ENCODE measurements at regions not wholly inside any gene's neighbourhood (a gene's known extent, or its start where the extent isn't known, plus 50 kb on each side); places are given as distances from the start of the nearest gene placed in this dataset.

- TF ChIP-seq CTCF (IDR thresholded peaks at IDR 0.05) (no peak), POLR2A (IDR thresholded peaks at IDR 0.05) (no peak)
Measured at GRCh38 chr13:88429862-88430261, 758.7 kb downstream of the SLITRK5 start.

Measured in esophagus squamous epithelium (tissue), 4 donors.